Astrocyte (in vitro differentiated cells and primary cell): ENCODE measurements at regions not wholly inside any gene's neighbourhood (a gene's known extent, or its start where the extent isn't known, plus 50 kb on each side); places are given as distances from the start of the nearest gene placed in this dataset.
"Not testable (repeated sequence)": the region's sequence is repeated elsewhere in the genome, so short reads cannot be mapped to it uniquely, and the experiment has no call there.

ENCODE experiments used
- DNase-seq: peaks from one replicate; pipeline ENCODE4 v3.0.0-alpha.2; 2010; ENCODE audit warnings: low read depth
- FAIRE-seq: peaks from 2 replicates; lab custom pipeline; 2011; peaks lifted over from hg19 to GRCh38; lab: Jason Lieb, UNC
- H2AFZ ChIP-seq: 2 replicates; pipeline ENCODE4 v1.6.0; 2012; ENCODE audit warnings: low read depth, low read length, inconsistent platforms
- H3K27ac ChIP-seq: 2 replicates; pipeline ENCODE4 v1.5.1; 2011; ENCODE audit warnings: low read depth, low read length, inconsistent platforms
- H3K27me3 ChIP-seq: 2 replicates; pipeline ENCODE4 v1.6.0; 2011; ENCODE audit warnings: low read length, inconsistent platforms; ENCODE audit not compliant: insufficient read depth
- H3K36me3 ChIP-seq: 2 replicates; pipeline ENCODE4 v1.5.1; 2011; ENCODE audit warnings: low read length, inconsistent platforms; ENCODE audit not compliant: insufficient read depth
- H3K4me1 ChIP-seq: 2 replicates; pipeline ENCODE4 v1.5.1; 2011; ENCODE audit warnings: low read length, inconsistent platforms; ENCODE audit not compliant: insufficient read depth
- H3K4me2 ChIP-seq: 2 replicates; pipeline ENCODE4 v1.6.0; 2012; ENCODE audit warnings: low read length, inconsistent platforms
- H3K4me3 ChIP-seq: 2 replicates; pipeline ENCODE4 v1.5.1; 2011; ENCODE audit warnings: low read depth, mild to moderate bottlenecking, low read length, inconsistent platforms; ENCODE audit not compliant: insufficient read depth
- H3K79me2 ChIP-seq: 2 replicates; pipeline ENCODE4 v1.6.0; 2012; ENCODE audit warnings: mild to moderate bottlenecking, low read length, inconsistent platforms; ENCODE audit not compliant: insufficient read depth
- H3K9ac ChIP-seq: 2 replicates; pipeline ENCODE4 v1.6.0; 2012; ENCODE audit warnings: mild to moderate bottlenecking, low read length, inconsistent platforms
- H3K9me3 ChIP-seq: 2 replicates; pipeline ENCODE4 v1.5.1; 2012; ENCODE audit warnings: low read depth, mild to moderate bottlenecking, low read length, inconsistent platforms; ENCODE audit not compliant: insufficient read depth
- H4K20me1 ChIP-seq: 2 replicates; pipeline ENCODE4 v1.6.0; 2012; ENCODE audit warnings: low read length, inconsistent platforms; ENCODE audit not compliant: insufficient read depth
- H3K27ac Mint-ChIP-seq: one replicate; pipeline ENCODE4 v1.8.0; 2021; ENCODE audit warnings: mild to moderate bottlenecking, mixed read lengths; ENCODE audit not compliant: unreplicated experiment
- H3K27me3 Mint-ChIP-seq: one replicate; pipeline ENCODE4 v1.8.0; 2021; ENCODE audit warnings: low read depth, mixed read lengths; ENCODE audit not compliant: unreplicated experiment
- H3K36me3 Mint-ChIP-seq: one replicate; pipeline ENCODE4 v1.8.0; 2021; ENCODE audit warnings: low read depth, mixed read lengths; ENCODE audit not compliant: unreplicated experiment
- H3K4me1 Mint-ChIP-seq: one replicate; pipeline ENCODE4 v1.8.0; 2021; ENCODE audit warnings: low read depth, mixed read lengths; ENCODE audit not compliant: unreplicated experiment
- H3K4me3 Mint-ChIP-seq: one replicate; pipeline ENCODE4 v1.8.0; 2021; ENCODE audit warnings: mild to moderate bottlenecking, moderate library complexity, mixed read lengths; ENCODE audit not compliant: unreplicated experiment
- H3K9me3 Mint-ChIP-seq: one replicate; pipeline ENCODE4 v1.8.0; 2021; ENCODE audit warnings: mild to moderate bottlenecking, mixed read lengths; ENCODE audit not compliant: unreplicated experiment

DNA sequence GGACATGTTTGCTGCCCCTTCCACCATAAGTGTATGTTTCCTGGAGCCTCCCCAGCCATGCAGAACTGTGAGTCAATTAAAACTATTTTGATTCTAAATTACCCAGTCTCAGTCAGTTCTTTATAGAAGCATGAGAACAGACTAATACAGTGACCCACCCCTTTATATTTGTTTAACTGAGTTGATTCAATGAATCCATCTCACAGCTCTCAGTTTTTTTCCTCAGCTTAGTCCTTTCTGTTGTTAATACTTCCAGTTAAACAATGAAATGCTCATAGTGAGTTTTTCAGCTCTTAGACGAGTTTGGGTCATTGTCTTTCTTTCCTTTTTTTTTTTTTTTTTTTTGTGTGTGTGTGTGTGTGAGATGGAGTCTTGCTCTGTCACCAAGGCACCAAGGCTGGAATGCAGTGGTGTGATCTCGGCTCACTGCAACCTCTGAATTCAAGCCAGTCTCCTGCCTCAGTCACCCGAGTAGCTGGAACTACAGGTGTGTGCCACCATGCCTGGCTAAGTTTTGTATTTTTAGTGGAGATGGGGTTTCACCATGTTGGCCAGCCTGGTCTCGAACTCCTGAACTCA, 627.4 kb downstream of the SPATA31A7 start:
- not testable (repeated sequence) for H3K4me1 ChIP-seq, H3K27me3 ChIP-seq, H3K4me3 ChIP-seq, H3K36me3 ChIP-seq, H3K27ac ChIP-seq, H3K79me2 ChIP-seq, H3K4me2 ChIP-seq, FAIRE-seq, H3K36me3 Mint-ChIP-seq, H3K9me3 ChIP-seq, H4K20me1 ChIP-seq, H3K27ac Mint-ChIP-seq, H3K9me3 Mint-ChIP-seq, H3K27me3 Mint-ChIP-seq, H3K9ac ChIP-seq, H2AFZ ChIP-seq, H3K4me3 Mint-ChIP-seq, H3K4me1 Mint-ChIP-seq, DNase-seq

DNA sequence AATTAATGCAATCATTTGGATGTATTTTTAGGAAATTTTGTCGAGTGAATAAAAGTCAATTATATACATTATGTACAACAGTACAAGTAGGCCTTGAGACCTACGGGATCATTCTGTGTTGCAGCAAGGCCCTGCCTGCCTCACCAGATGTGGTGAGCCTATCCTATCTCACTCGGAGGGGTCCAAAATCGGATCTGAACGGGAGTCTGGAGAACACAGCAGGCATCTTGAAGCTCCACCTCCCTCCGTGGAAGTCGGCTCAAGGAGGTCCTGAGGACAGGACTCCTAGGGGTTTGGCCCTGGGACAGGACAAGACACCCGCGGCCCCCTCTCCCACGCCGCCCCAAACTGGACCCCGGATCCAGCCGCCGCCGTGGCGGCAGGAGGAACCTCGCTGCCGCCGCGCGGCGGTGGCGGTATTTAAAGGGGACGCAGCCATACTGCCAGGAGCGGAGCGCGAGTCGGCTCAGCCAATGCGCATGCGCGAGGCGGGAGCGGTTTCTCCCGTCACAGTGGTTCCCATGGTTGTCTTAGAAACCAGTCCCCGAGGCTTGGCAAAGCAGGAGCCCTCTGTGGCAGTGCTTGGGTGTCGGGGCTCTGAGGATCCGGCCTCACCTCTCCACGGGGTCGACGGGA, 663.9 kb downstream of the SPATA31A7 start:
- not testable (repeated sequence) for H4K20me1 ChIP-seq, H3K27me3 ChIP-seq, H3K4me3 ChIP-seq, H3K36me3 Mint-ChIP-seq, H3K9me3 Mint-ChIP-seq, DNase-seq, H3K27ac Mint-ChIP-seq, H3K36me3 ChIP-seq, H3K79me2 ChIP-seq, H3K27me3 Mint-ChIP-seq, H3K9me3 ChIP-seq, H2AFZ ChIP-seq, H3K4me1 Mint-ChIP-seq, H3K27ac ChIP-seq, H3K4me3 Mint-ChIP-seq, FAIRE-seq, H3K9ac ChIP-seq, H3K4me2 ChIP-seq, H3K4me1 ChIP-seq

DNA sequence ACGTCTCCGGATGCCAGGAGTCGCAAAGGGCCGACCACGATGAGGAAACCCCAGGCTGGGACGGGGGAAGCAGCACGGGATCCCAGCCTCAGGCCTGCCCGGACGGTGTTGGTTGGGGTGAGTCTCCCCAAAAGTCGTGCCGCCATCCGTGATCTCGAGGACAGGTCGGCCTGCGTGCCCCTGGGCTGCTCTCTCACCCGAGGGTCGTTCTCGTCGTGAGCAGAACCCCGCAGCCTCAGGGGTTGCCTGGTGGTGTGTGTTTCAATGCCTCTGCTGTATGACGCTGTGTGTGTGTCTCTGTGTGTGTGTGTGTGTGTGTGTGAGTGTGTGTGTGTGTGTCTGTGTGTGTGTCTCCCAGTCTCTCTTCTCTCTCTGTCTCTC, 664.4 kb downstream of the SPATA31A7 start:
- H3K9me3 Mint-ChIP-seq, H2AFZ ChIP-seq, H3K79me2 ChIP-seq, H3K9me3 ChIP-seq, H3K27me3 Mint-ChIP-seq, H4K20me1 ChIP-seq, H3K36me3 ChIP-seq, H3K4me1 ChIP-seq, H3K4me1 Mint-ChIP-seq, DNase-seq, H3K27me3 ChIP-seq, H3K9ac ChIP-seq, H3K4me3 Mint-ChIP-seq, FAIRE-seq, H3K4me3 ChIP-seq, H3K4me2 ChIP-seq, H3K36me3 Mint-ChIP-seq, H3K27ac Mint-ChIP-seq, H3K27ac ChIP-seq: not testable (repeated sequence)

DNA sequence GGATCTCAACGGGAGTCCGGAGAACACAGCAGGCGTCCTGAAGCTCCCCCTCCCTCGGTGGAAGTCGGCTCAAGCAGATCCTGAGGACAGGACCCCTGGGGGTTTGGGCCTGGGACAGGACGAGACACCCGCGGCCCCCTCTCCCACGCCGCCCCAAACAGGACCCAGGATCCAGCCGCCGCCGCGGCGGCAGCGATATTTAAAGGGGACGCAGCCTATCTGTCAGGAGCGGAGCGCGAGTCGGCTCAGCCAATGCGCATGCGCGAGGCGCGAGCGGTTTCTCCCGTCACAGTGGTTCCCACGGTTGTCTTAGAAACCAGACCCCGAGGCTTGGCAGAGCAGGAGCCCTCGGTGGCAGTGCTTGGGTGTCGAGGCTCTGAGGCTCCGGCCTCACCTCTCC, 666.4 kb downstream of the SPATA31A7 start:
- not testable (repeated sequence) for FAIRE-seq, H4K20me1 ChIP-seq, H2AFZ ChIP-seq, H3K4me3 ChIP-seq, H3K36me3 ChIP-seq, H3K9me3 Mint-ChIP-seq, H3K9me3 ChIP-seq, H3K27me3 ChIP-seq, H3K4me1 ChIP-seq, H3K9ac ChIP-seq, H3K27ac ChIP-seq, H3K36me3 Mint-ChIP-seq, DNase-seq, H3K4me2 ChIP-seq, H3K79me2 ChIP-seq, H3K27ac Mint-ChIP-seq, H3K4me1 Mint-ChIP-seq, H3K27me3 Mint-ChIP-seq, H3K4me3 Mint-ChIP-seq

DNA sequence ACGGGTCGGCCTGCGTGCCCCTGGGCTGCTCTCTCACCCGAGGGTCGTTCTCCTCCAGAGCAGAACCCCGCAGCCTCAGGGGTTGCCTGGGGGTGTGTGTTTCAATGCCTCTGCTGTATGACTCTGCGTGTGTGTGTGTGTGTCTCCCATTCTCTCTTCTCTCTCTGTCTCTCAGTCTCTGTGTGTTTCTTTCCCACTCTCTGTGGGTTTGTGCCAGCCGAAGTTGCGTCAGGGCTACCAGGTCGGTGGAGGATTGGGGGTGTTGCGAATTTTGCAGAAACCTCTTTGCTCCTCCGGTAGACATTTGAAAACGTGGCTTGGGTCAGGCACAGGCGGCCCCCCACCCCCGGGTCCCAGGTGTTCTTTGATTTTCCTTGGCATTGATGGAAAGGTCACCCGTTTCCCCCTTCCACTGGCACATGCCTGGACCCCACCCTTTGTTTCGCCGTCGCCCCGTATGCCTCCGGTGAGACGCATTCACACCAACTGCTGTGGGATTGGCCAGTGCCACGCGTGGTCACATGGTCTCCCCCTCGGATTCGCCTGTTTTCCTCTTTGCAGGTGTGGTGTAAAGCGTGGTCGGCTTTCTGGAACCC, 667.1 kb downstream of the SPATA31A7 start:
- H2AFZ ChIP-seq, H3K9ac ChIP-seq, H3K4me2 ChIP-seq, H3K27me3 ChIP-seq, DNase-seq, H3K79me2 ChIP-seq, H3K36me3 ChIP-seq, H3K9me3 ChIP-seq, H4K20me1 ChIP-seq, H3K4me1 Mint-ChIP-seq, H3K4me3 Mint-ChIP-seq, FAIRE-seq, H3K4me1 ChIP-seq, H3K36me3 Mint-ChIP-seq, H3K4me3 ChIP-seq, H3K27me3 Mint-ChIP-seq, H3K27ac ChIP-seq, H3K9me3 Mint-ChIP-seq, H3K27ac Mint-ChIP-seq: not testable (repeated sequence)

DNA sequence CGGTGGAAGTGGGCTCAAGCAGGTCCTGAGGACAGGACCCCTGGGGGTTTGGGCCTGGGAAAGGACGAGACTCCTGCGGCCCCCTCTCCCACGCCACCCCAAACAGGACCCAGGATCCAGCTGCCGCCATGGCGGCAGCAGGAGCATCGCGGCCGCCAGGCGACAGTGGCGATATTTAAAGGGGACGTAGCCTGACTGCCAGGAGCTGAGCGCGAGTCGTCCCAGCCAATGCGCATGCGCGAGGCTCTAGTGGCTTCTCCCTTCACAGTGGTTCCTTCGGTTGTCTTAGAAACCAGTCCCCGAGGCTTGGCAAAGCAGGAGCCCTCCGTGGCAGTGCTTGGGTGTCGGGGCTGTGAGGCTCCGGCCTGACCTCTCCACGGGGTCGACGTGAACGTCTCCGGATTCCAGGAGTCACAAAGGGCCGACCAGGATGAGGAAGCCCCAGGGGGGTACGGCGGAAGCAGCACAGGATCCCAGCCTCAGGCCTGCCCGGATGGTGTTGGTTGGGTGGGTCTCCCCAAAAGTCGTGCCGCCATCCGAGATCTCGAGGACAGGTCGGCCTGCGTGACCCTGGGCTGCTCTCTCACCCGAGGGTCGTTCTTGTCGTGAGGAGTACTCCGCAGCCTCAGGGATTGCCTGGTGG, 668.0 kb downstream of the SPATA31A7 start:
- H3K9me3 Mint-ChIP-seq, H3K36me3 Mint-ChIP-seq, H3K79me2 ChIP-seq, H3K27ac ChIP-seq, H3K9ac ChIP-seq, H3K4me3 Mint-ChIP-seq, DNase-seq, H3K4me1 Mint-ChIP-seq, FAIRE-seq, H2AFZ ChIP-seq, H4K20me1 ChIP-seq, H3K4me1 ChIP-seq, H3K27me3 ChIP-seq, H3K36me3 ChIP-seq, H3K9me3 ChIP-seq, H3K27ac Mint-ChIP-seq, H3K27me3 Mint-ChIP-seq, H3K4me3 ChIP-seq, H3K4me2 ChIP-seq: not testable (repeated sequence)
